HG02884 (cell line): ENCODE measurements at regions not wholly inside any gene's neighbourhood (a gene's known extent, or its start where the extent isn't known, plus 50 kb on each side); places are given as distances from the start of the nearest gene placed in this dataset.

Source experiments
- ATAC-seq: cut with Tn5 transposase; IDR thresholded peaks from one replicate; pipeline ENCODE4 v1.9.1; 2021; ENCODE audit warnings: mild to moderate bottlenecking, moderate library complexity; ENCODE audit not compliant: unreplicated experiment

GRCh38 chr11:112634551-112634950, 326.7 kb upstream of the NCAM1 start:
- no peak for ATAC-seq

GRCh38 chr11:112634995-112635737, 326.1 kb upstream of the NCAM1 start:
- no peak for ATAC-seq

GRCh38 chr11:112637076-112637475, 324.1 kb upstream of the NCAM1 start:
- no peak for ATAC-seq

GRCh38 chr11:112637876-112638275, 323.3 kb upstream of the NCAM1 start:
- ATAC-seq: no peak

GRCh38 chr11:112639469-112639868, 321.8 kb upstream of the NCAM1 start:
- no peak for ATAC-seq

- ATAC-seq: no peak
Observed at GRCh38 chr11:112643416-112643815, 317.8 kb upstream of the NCAM1 start.

- ATAC-seq: peak; percentile 60
Observed at GRCh38 chr11:112644410-112645131, 316.6 kb upstream of the NCAM1 start.

- ATAC-seq: no peak
Observed at GRCh38 chr11:112649856-112650255, 311.4 kb upstream of the NCAM1 start.

- no peak for ATAC-seq
Observed at GRCh38 chr11:112650527-112650926, 310.7 kb upstream of the NCAM1 start.

GRCh38 chr11:112651386-112651785, 309.8 kb upstream of the NCAM1 start:
- no peak for ATAC-seq

- no peak for ATAC-seq
Observed at GRCh38 chr11:112652786-112653390, 308.3 kb upstream of the NCAM1 start.

- ATAC-seq: no peak
Observed at GRCh38 chr11:112655371-112655770, 305.8 kb upstream of the NCAM1 start.

- ATAC-seq: no peak
Observed at GRCh38 chr11:112656772-112657428, 304.3 kb upstream of the NCAM1 start.

GRCh38 chr11:112658431-112658878, 302.8 kb upstream of the NCAM1 start:
- no peak for ATAC-seq

- ATAC-seq: no peak
Observed at GRCh38 chr11:112661146-112661545, 300.1 kb upstream of the NCAM1 start.

GRCh38 chr11:112661571-112661970, 299.6 kb upstream of the NCAM1 start:
- no peak for ATAC-seq

- ATAC-seq: no peak
Observed at GRCh38 chr11:112662554-112662953, 298.7 kb upstream of the NCAM1 start.

- no peak for ATAC-seq
Observed at GRCh38 chr11:112663947-112664634, 297.1 kb upstream of the NCAM1 start.

GRCh38 chr11:112665291-112665690, 295.9 kb upstream of the NCAM1 start:
- no peak for ATAC-seq

GRCh38 chr11:112666253-112666652, 295.0 kb upstream of the NCAM1 start:
- no peak for ATAC-seq
